ENCODE measurements at regions not wholly inside any gene's neighbourhood (a gene's known extent, or its start where the extent isn't known, plus 50 kb on each side); places are given as distances from the start of the nearest gene placed in this dataset.
"Not testable (repeated sequence)": the region's sequence is repeated elsewhere in the genome, so short reads cannot be mapped to it uniquely, and the experiment has no call there.

DNA sequence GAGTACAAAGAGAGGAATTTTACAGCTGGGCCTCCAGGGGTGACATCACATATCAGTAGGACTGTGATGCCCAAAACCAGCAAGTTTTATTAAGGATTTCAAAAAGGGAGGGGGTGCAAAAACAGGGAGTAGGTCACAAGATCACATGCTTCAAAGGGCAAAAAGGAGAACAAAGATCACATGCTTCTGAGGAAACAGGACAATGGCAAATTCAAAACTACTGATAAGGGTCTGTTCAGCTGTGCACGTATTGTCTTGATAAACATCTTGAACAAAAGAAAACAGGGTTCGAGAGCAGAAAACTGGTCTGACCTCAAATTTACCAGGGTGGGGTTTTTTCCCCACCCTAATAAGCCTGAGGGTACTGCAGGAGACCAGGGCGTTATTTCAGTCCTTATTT is 197.5 kb downstream of the SLCO4C1 start:
- H3K27me3 Mint-ChIP-seq (ENCODE audit: low read depth); DNase-seq; H2BK120ac ChIP-seq (ENCODE audit: low read depth, low read length, poor library complexity, severe bottlenecking); H3K79me2 ChIP-seq (ENCODE audit: insufficient read depth, low read length); H3K56ac ChIP-seq (ENCODE audit: insufficient read length, low read depth, low read length); H4K20me1 ChIP-seq (ENCODE audit: control insufficient read depth, insufficient read depth, insufficient read length); H4K8ac ChIP-seq (replicated peaks; ENCODE audit: insufficient read length, low read depth, low read length); H3K23me2 ChIP-seq (ENCODE audit: insufficient read length, low read depth, low read length, poor library complexity, severe bottlenecking); H3K36me3 Mint-ChIP-seq (ENCODE audit: insufficient read depth in 1 of 3, low read depth in 3 of 3); H3K79me1 ChIP-seq (ENCODE audit: insufficient read depth, low read depth, low read length, poor library complexity, severe bottlenecking); H2AFZ ChIP-seq (ENCODE audit: low read length); H4K5ac ChIP-seq (ENCODE audit: insufficient read length, low read depth, low read length); H3T11ph ChIP-seq (ENCODE audit: low read length); H2AK5ac ChIP-seq (ENCODE audit: insufficient read length, low read length); H3K23ac ChIP-seq (ENCODE audit: insufficient read length, low read depth, low read length); H3K4ac ChIP-seq (ENCODE audit: low read depth, low read length); H2BK20ac ChIP-seq (ENCODE audit: low read depth, low read length, poor library complexity, severe bottlenecking); H3K9me3 Mint-ChIP-seq; H3K9me3 ChIP-seq (ENCODE audit: control insufficient read depth, low read depth, low read length); H3K4me2 ChIP-seq (ENCODE audit: insufficient read depth, insufficient read length, low read length); H3K4me3 Mint-ChIP-seq; H3K27me3 ChIP-seq (ENCODE audit: insufficient read depth, low read length); H3K14ac ChIP-seq (ENCODE audit: insufficient read depth, low read length); H4K91ac ChIP-seq (ENCODE audit: insufficient read length, low read depth, low read length); H2BK15ac ChIP-seq (ENCODE audit: low read depth, low read length); H3K27ac ChIP-seq (ENCODE audit: insufficient read length, low read depth, low read length); H2BK12ac ChIP-seq (ENCODE audit: insufficient read length, low read depth, low read length); H3K18ac ChIP-seq (ENCODE audit: insufficient read length, low read depth, low read length); H2BK5ac ChIP-seq (ENCODE audit: insufficient read length, low read length); H3K4me1 Mint-ChIP-seq; H3K27ac Mint-ChIP-seq; H3K4me1 ChIP-seq (ENCODE audit: insufficient read depth, low read length); H3K9ac ChIP-seq (ENCODE audit: extremely low read depth, insufficient read length, low read length): not testable (repeated sequence)
- WGBS (ENCODE audit: extremely low coverage, insufficient read length, low lambda C conversion rate) = no CpG with 5 or more reads among the region's 3 CpGs

Measured in H9 (cell line).